Kasumi-1 (cell line): ENCODE measurements at regions not wholly inside any gene's neighbourhood (a gene's known extent, or its start where the extent isn't known, plus 50 kb on each side); places are given as distances from the start of the nearest gene placed in this dataset.

Experiments
- DNase-seq, 2 experiments: peaks; one replicate each; lab custom pipeline; 2025; lab: John Stamatoyannopoulos, UW

DNA sequence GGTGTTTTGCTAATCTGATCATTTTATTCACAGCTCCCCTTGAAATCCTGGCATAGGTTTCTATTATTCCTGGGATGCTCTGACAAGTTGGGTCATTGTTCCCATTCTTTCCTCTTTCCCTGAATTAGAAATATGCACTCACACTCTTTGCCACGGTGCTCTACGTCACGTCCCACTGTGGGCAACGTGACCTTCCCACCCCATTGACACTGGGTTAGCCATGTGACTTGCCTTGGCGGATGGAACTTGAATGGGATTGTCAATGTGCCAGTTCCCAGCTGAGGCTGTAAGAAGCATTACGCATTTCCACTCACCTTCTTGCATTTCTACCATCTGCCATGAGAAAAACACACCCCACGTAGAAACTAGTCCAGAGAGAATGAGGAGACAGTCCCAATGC lies 492.4 kb downstream of the SHISA9 start:
- DNase-seq: no peak

DNA sequence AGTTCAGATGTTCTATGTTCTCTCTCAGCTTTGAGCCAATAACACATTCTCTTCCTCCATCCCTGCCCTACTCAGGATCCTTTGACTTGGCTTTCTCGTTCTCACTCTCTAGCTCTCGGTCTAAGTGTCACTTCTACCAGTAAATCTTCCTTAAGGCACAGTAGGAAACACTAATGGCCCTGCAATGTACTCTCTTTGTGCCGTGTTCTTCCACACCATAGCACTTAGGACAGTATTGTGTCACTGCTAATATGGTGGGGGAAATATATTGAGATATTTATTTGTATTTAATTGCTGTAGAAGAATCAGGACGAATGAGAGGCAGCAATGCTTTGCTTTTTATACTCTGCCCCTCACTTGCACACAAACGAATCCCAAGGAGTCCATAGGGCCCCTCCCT lies 493.1 kb downstream of the SHISA9 start:
- DNase-seq: no peak

DNA sequence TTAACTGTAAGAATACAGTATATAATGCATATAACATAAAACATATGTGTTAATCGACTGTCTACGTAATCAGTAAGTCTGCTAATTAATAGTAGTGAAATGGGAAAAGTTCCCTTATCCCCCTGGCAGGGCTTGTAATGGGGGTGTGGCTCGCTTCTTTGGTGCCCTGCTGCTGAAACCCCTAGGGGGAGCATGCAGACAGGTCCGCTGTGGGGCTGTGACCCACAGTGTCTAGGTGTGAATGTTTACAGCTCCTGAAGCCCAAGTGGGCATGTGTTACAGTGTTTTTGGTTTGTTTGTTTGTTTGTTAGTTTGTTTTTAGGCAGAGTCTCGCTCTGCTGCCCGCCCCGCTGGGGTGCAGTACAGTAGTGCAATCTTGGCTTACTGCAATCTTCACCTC lies 495.7 kb downstream of the SHISA9 start:
- no peak for DNase-seq

GRCh38 chr16:13401641-13402040 lies 500.2 kb downstream of the SHISA9 start:
- no peak for DNase-seq

- no peak for DNase-seq
Observed at GRCh38 chr16:13402601-13403000, 501.2 kb downstream of the SHISA9 start.

DNA sequence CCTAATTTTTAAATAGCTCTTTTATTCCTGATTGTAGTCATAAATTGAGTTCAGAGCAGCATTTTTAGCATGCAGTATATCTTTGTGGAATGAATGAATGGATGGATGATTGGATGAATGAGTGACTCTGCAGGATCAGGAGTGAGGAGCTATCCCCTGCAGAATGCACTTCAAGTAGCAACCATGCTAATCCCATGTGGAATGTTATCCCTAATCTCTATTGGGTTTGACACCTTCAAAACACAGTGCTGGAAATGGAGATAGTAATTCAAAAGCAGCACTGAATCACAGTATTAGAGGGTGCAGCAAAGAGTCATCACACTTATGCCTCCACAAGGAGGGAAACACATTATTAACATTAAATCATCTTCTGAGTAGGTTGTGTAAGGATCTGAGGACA lies 501.9 kb downstream of the SHISA9 start:
- DNase-seq: no peak

GRCh38 chr16:13414154-13414553 lies 505.8 kb upstream of the ERCC4 start:
- no peak for DNase-seq

- DNase-seq: no peak
Observed at GRCh38 chr16:13419589-13419988, 500.4 kb upstream of the ERCC4 start.

GRCh38 chr16:13421726-13422125 lies 498.2 kb upstream of the ERCC4 start:
- DNase-seq: no peak

- DNase-seq: peak; percentile 88 to 92
Observed at GRCh38 chr16:13425836-13426235, 494.1 kb upstream of the ERCC4 start.

DNA sequence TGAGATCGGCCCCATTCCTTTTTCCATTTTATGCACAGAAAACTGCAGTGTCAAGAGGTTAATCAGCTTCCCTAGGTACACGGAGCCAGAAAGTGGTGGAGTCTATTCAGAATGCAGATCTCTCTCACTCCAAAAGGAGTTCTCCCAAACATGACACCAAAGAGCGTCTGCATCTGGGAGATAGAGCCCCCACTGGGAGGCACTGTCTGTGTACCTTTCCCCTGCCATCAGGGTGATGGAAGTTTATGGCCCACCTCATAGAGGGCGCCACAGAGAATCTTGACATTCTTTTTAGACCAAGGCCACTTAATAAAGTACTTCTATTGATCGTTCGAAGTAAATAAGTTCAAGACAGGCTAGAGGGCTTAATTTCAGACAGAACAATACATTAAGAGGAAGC lies 493.7 kb upstream of the ERCC4 start:
- peak; percentile 65 to 69 for DNase-seq

GRCh38 chr16:13426736-13427135 lies 493.2 kb upstream of the ERCC4 start:
- no peak for DNase-seq

DNA sequence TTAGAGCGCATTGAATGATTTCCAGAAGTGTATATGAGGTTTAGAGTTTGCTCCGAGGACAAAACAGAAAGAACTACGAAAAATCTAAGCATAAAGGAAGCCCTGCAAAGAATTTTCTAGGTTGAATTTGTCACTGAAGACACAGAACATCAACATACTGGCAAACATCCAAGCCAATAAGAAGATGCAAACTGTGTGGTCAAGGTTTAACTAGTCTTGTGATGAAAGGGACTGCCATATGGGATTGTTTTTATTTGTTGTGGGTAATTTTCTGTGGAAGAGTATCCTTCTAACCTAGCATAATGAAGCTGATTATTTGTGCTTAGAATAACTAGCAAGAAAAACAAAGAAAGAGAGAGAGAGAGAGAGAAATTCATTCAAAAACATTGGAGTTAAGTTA lies 492.0 kb upstream of the ERCC4 start:
- no peak for DNase-seq

- DNase-seq: no peak
Observed at GRCh38 chr16:13429416-13429815, 490.5 kb upstream of the ERCC4 start.

DNA sequence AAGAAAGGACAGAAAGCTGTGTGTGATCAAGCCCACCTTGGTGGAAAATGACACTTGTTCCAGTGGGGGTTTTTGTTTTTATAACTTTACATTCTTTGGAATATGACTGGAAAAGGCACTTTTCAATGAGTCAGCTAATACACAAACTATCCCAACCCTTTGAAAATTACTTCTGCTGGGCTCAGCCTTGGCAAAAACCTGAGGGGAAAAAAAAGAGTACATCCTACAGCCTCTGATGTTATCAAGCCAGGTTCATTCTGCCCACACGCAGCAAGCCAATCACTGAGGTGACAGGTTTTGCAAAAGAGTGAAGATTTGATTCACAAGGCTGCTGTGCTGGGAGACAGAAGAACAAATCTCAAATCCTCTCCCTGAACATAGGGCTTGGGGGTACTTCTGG lies 484.5 kb upstream of the ERCC4 start:
- DNase-seq: no peak

DNA sequence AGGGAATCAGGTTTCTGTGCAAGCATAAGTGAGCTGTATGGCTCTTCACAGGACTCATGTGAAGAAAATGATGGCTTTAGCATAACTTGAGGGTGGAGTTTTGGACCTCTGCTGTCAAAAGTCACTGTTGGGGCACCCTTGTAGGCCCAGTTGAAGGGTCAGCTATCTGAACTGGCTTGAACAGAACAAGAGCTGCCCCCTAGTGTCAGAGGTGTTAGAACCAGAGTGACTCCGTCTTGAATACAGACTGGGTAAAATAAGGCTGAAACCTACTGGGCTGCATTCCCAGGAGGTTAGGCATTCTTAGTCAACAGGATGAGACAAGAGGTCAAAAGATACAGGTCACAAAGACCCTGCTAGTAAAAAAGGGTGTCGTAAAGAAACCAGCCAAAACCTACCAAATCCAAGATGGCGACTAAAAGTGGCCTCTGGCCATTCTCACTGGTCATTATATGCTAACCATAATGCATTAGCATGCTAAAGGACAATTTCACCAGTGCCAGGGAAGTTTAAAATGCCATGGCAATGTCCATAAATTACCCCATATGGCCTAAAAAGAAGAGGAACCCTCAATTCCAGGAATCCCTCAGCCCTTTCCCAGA lies 484.0 kb upstream of the ERCC4 start:
- DNase-seq: no peak

DNA sequence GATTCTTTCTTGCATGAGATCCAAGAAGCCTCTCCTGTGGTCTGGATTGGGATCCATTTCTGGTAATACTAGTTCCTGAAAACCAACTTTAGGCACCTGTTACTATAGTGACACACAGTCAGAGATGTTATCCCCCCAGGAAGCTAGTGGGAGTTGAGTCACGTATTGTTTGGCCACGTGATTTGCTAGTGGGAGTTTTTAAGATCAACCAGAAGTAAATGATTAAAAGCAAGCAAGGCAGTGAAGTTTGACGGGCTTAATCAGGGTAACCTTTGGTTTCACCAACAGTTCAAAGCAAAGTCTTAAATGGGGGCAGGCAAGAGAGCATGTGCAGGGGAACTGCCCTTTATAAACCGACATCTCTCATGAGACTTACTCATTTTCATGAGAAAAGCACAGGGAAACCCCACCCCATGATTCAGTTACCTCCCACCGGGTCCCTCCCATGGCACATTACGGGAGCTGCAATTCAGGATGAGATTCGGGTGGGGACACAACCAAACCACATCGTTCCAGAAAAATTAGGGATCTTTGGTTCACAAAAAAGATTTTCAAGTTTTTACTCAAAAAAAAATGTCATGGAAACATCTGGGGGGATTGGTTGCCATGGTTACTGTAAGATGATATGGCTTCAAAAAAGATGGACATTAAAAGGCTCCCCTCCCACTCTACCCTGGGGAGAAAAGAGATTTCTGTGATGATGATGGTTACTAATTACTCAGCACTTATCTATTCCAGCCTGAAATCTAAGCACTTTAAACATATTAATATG lies 483.1 kb upstream of the ERCC4 start:
- peak; percentile 30 to 39 for DNase-seq

DNA sequence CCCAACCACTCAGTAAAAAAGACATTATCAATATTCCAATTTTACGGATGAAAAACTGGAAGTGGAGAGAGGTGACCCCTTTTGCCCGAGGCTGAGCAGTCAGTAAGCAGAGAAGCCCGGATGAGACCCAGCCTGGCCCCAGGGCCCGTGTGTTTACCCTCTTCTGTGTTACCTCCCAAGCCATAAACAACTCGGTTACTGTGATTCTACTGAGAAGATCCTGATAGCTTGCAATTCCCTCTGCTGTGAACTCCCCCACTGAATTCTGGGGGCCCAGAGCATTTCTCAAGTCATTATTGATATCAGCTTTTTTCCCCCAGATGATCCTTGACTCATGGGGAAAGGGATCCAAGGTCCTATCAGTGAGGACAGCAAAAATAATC lies 482.6 kb upstream of the ERCC4 start:
- DNase-seq: no peak

- no peak for DNase-seq
Observed at GRCh38 chr16:13438064-13438463, 481.9 kb upstream of the ERCC4 start.

DNA sequence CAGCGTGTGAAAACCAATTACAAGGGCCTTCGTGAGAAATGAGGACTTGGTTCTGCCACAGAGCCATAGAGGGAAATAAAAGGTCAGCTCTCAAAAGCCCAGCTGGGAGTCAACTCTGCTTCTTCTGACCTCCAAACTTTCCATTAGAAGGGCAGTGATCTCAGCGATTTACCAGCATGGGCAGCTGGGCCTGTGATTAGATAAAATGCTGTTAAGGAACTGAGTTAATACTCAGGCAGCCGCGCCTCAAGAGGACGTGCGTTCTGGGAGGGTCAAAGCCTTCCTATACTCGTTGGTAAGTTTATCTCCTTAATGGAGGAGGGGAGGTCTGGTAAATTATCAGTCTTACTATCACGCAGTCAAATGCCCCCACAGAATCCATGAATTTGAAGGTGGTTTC lies 480.2 kb upstream of the ERCC4 start:
- DNase-seq: no peak

GRCh38 chr16:13441675-13442074 lies 478.3 kb upstream of the ERCC4 start:
- no peak for DNase-seq

DNA sequence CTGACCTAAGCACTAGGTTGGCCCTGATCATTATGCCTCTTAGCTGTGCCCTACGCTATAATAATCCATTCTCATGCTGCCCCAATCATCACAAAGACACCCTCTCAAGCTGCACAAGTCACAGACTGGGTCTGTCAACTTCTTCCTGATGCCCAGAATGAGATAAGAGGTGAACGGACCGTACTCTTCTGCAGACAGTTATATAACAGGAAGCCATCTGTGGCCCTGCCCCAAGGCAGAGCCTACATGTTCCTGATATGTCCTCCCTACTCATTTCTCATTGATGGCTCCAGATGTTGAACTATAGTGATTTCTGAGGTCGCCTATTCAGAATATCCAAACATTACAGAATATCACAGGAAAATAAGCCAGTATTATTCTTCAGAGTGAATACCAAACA lies 471.6 kb upstream of the ERCC4 start:
- peak in 1 of 2 experiments; percentile 5 for DNase-seq

- no peak for DNase-seq
Observed at GRCh38 chr16:13453325-13453724, 466.6 kb upstream of the ERCC4 start.
